ENCODE measurements at regions not wholly inside any gene's neighbourhood (a gene's known extent, or its start where the extent isn't known, plus 50 kb on each side); places are given as distances from the start of the nearest gene placed in this dataset.

DNA sequence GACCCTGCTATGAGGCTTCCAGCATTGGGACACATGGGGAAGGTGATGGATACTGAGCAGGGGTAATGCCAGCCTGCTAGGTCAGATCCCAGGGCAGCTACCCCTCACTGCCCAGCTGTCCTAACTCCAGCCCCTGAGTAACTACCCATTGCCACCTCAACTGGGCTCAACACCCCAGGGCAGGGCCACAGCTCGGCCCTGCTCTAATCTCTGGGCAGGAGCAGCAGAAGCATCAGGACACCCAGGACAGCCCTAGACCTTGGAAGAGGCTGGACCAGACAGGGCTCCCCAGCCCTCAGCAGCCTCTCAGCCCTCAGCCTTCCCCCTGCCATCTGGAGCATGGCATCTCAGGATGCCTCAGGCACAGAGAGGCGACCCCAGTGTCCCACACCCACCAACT, 67.4 kb upstream of the TOP1 start:
- DNase-seq = no peak

DNA sequence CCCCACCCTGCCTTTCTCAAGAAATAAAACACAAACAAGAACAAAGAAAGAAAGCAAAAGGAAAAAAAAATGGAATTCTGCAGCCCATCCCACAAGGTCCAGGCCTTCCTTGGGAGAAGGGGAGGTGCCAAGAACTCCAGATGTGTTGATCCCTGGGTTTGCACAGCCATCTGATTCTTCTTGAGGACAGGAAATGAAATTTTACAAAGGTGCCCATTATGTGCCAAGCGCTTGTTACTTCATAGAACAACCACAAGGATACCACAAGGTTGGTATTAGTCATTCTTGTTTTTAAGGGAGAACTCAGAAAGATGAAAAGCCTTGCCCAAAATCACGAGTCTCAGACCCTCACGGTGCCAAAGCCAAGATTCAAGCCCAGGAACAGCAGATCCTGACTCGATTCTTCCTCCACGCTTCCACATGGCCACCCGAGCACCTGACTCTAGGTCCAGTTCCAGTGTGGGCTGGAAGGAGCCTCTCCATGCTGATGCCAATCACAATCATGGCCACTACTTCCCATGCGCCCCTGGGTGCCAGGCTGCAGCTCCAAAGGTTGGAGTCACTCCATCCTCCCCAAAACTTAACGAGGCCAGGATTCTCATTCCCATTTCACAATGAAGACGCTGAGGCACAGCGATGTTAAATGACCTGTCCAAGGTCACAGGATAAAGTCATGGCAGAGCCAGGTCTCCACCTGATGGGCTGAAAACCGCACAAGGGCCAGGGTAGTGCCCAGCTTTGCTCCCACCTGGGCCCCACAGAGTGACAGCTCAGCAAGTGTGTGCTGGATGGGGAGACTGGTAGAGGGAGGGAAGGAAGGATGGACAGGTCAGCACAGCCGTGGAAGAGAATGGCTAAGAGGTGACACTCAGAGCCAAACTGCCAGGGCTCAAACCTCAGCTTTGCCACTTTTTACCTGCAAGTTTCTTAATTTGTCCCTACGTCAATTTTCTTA, 66.7 kb upstream of the TOP1 start:
- no peak for DNase-seq

DNA sequence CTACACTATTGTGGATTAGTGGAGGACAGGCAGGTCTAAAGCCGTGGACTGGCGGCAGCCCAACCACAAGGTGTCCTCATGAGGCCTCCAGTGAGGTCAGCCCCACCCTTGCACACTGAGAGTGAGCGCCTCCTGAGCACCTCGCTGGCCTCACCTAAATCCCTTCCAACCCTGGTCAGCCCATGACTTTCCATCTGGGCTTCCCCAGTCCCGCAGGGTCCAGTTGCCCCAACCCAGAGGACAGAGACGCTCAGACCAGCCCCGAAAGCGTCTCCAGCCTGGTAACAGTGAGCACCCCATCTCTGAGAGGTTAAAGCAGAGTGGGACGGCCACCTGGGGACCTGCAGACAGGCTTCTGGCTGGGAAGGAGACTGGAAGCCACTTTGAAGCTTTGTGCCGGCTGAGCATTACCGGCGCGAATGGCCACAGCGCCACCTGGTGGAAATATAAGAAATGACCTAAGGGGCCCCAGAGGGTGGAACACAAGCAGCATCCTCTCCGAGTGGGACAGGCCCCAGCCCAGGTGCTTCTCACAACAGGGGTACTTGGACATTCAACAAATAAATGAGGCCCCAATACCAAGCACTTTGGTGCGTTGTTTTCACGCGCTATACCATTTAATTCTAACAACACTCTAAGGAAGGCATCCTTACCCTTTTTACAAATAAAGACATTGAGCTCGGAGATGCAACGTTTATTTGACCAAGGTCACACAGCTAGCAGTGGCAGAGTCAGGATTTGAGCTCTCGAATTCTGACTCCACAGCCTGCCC, 65.7 kb upstream of the TOP1 start:
- DNase-seq = peak; percentile 70

DNA sequence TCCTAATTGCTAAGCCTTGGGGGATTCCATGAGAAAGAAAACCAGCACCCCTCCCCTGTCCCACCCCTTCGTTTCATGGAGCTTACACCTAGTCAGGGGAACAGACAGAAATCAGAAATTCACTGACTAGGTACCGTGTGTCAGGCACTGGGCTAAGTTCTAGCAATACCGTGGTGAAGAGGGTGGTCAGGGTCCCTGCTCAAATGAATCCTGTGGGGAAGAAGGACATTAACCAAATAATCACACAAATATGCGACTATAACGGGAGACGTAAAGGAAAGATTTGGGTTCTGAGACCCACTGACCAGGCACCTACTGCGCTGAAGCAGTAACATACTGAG, 65.1 kb upstream of the TOP1 start:
- no peak for DNase-seq

DNA sequence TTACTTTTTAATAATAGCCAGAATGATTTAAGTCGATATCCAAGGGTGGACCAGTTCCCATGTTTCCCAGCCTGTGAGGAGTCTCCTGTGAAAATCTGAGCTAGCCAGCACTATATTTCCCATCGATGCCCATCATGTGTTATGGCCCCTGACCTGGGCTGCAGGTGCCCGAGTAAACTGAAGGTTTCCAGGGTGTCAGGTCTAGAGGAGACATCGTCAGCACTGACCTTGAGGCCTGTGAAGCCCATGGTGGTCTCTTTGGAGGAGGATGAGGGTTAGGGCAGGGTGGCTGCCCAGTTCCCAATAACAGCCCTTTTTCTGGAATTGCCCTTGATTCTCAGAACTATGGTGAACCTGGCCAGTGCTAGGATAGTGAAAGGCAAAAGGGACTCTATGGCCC, 63.0 kb upstream of the TOP1 start:
- no peak for DNase-seq

DNA sequence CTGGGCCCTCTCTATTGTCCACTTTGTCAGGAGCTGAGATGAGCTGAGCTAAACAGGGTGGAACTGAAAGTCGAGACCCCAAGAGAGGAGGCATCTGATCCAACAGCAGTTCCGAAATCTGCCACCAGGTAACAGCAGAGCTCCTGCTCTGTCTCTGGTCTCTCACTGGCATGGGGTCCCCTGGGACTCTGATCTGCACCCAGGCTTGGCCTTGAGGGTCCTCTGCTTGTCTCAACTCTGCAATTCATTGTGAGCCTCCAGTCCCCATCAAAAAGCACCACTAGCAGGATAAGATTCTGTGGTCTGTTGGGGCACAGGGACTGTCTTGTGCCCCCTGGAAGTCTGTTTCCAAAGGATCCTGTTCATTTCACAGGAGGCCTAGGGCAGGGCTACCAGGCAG, 62.5 kb upstream of the TOP1 start:
- peak; percentile 42 for DNase-seq

DNA sequence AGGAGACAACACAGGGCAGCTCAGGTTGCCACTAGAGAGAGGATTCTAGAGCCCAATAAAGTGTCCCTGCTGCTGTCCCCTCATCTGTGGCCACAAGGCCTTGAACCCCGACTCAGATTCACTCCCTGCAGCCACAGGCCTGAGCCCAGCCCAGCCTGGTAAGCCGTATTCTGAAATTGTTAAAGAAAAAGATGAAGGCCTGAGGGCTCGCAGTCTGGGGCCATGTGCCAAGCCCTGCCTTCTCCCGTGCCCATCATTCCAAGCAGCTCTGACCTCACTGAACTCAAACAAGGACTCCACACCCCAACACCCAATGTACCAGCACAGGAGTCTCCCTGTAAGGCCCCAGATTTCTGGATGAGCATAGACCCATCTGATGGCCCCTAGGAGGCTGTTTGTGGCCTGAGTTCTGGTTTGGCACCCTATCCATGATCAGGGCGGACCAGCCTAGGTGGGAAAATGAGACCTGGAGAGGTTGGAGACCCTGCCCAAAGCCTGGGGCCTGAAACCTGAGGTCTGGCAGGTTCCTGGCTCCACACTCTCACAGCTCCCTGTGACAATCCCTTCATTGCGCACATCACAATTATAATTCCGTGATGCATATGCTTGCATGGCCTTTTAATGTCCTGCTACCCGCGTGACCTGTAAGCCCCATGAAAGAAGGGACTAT, 62.0 kb upstream of the TOP1 start:
- DNase-seq = no peak

DNA sequence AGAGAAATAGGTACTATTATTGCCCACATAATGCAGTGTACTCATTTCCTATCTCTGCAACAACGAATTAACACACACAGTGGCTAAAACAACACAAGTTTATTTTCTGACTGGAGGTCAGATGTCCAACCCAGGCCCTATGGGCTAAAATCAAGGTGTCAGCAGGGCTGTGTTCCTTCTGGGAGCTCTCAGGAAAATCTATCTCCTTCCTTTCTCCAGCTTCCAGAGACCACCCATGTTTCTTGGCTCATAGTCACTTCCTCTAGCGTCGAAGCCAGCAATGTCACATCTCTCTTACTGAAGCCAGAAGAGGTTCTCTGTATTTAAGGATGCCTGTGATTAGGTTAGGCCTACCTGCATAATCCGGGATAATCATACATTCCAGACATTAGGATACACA, 60.9 kb upstream of the TOP1 start:
- no peak for DNase-seq

DNA sequence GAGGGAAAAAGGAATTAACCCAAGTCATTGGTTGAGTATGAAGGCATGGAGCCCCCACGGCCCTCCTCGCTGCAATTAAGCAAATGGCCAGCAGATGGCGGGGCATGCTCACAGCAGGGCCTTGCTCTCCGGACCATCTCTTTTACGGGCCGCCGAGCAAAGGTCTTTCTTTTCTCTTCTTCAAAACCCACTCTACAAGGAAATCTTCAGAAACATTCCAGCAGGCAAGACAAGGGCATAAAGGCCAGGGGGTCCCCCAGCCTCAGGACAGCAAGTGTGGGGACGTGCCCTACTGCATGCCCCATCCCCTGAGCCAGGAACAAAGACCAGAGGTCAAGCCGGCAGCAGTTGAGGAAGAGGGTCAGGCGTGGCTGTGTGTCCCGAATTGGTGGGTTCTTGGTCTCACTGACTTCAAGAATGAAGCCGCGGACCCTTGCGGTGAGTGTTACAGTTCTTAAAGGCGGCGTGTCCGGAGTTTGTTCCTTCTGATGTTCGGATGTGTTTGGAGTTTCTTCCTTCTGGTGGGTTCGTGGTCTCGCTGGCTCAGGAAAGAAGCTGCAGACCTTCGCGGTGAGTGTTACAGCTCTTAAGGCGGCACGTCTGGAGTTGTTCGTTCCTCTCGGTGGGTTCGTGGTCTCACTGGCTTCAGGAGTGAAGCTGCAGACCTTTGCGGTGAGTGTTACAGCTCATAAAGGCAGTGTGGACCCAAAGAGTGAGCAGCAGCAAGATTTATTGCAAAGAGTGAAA, 59.6 kb upstream of the TOP1 start:
- peak; percentile 80 for DNase-seq

DNA sequence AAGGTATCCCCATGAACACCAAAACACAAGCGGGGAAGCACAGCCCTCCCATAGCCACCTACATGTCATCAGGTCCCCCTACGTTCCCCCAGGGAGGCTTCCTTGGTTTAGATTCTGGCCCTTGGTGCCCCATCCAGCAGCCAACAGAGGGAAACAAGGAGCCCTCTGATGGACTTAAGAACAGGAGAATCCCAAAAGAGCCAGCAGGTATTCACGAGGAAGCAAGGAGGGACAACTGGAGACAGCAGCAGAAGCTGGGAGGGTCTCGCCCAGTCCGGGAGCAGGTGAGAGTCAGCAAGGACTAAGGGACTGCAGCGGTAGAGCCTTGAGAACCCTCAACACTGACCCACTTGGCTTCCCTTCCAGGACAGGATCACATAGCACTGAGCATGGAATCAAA, 58.4 kb upstream of the TOP1 start:
- no peak for DNase-seq

DNA sequence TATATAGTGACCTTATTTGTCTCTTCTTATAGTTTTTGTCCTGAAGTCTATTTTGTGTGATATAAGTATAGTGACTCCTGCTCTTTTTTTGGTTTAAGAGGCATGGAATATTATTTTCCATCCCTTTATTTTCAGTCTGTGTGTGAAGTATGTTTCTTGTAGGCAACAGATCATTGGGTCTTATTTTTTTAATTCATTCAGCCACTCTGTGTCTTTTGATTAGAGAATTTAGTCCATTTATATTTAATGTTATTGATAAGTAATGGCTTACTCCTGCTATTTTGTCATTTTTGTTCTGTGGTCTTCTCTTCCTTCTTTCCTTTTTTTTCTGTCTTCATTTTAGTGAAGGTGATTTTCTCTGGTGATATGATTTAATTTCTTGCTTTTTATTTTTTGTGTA, 51.4 kb upstream of the TOP1 start:
- no peak for DNase-seq

DNA sequence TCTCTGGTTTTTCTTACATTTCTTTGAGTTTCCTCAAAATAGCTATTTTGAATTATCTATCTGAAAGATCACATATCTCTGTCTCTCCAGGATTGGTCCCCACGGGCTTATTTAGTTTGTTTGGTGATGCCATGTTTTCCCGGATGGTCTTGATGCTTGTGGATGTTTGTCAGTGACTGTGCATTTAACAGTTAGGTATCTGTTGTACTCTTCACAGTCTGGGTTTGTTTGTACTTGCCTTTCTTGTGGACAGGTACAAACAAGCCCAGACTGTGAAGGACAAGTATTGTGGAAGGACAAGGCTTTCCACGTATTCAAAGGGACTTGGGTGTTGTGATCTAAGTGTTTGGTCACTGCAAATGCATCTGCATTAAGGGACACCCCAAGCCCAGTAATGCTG, 49.9 kb upstream of the TOP1 start:
- DNase-seq = no peak

All from CD4-positive, alpha-beta T cell treated with Interleukin-15 for 1 hour (primary cell).